ENCODE measurements at regions not wholly inside any gene's neighbourhood (a gene's known extent, or its start where the extent isn't known, plus 50 kb on each side); places are given as distances from the start of the nearest gene placed in this dataset.

GRCh38 chr21:19022978-19023377 lies 619.4 kb upstream of the TMPRSS15 start:
- H3K9me3 ChIP-seq (replicated peaks; ENCODE audit: insufficient read depth, low read length): no peaks in the 10 kb centered on the region
- H3K4me3 ChIP-seq (ENCODE audit: low read length): no peak overlapping the region

GRCh38 chr21:19026911-19027310 lies 623.3 kb upstream of the TMPRSS15 start:
- H3K27me3 ChIP-seq (replicated peaks; ENCODE audit: insufficient read depth, low read length): no peaks in the 10 kb centered on the region
- DNase-seq: no peak
- H3K4me2 ChIP-seq (ENCODE audit: low read depth, low read length): no peak overlapping the region
- no peaks in the 10 kb centered on the region for H4K20me1 ChIP-seq (ENCODE audit: insufficient read depth, low read length)
- no peaks in the 10 kb centered on the region for H3K79me2 ChIP-seq (ENCODE audit: low read length)
- no peaks in the 10 kb centered on the region for H3K36me3 ChIP-seq (replicated peaks; ENCODE audit: insufficient read depth, low read length)
- H3K27ac ChIP-seq (ENCODE audit: low read length): no peak overlapping the region
- no peak for TF ChIP-seq EZH2 (optimal IDR thresholded peaks at IDR 0.05; ENCODE audit: low read depth, low read length)
- TF ChIP-seq EZH2phosphoT487 (IDR thresholded peaks at IDR 0.05; ENCODE audit: low read length): no peak
- no peak for TF ChIP-seq CTCF (IDR thresholded peaks at IDR 0.05; ENCODE audit: low read length)
- H3K4me1 ChIP-seq (ENCODE audit: low read length): no peaks in the 10 kb centered on the region
- H3K9ac ChIP-seq (ENCODE audit: low read length): no peak overlapping the region
- H3K9me2 ChIP-seq (replicated peaks; ENCODE audit: insufficient read depth, low read length): no peaks in the 10 kb centered on the region
- H2AFZ ChIP-seq (ENCODE audit: low read length): no peak overlapping the region
- H3F3A ChIP-seq (ENCODE audit: insufficient read depth, low read length): no peaks in the 10 kb centered on the region
- no peaks in the 10 kb centered on the region for H3K9me3 ChIP-seq (replicated peaks; ENCODE audit: insufficient read depth, low read length)
- no peak overlapping the region for H3K4me3 ChIP-seq (ENCODE audit: low read length)

More at GRCh38 chr21:19022978-19023377, 619.4 kb upstream of the TMPRSS15 start:
- H3K27me3 ChIP-seq (replicated peaks; ENCODE audit: insufficient read depth, low read length): no peaks in the 10 kb centered on the region
- no peaks in the 10 kb centered on the region for H3F3A ChIP-seq (ENCODE audit: insufficient read depth, low read length)
- H3K27ac ChIP-seq (ENCODE audit: low read length): no peak overlapping the region
- H3K4me1 ChIP-seq (ENCODE audit: low read length): no peaks in the 10 kb centered on the region
- no peaks in the 10 kb centered on the region for H3K79me2 ChIP-seq (ENCODE audit: low read length)
- H3K9ac ChIP-seq (ENCODE audit: low read length): no peak overlapping the region
- no peak for DNase-seq
- H4K20me1 ChIP-seq (ENCODE audit: insufficient read depth, low read length): no peaks in the 10 kb centered on the region
- H3K9me2 ChIP-seq (replicated peaks; ENCODE audit: insufficient read depth, low read length): no peaks in the 10 kb centered on the region
- no peak overlapping the region for H3K4me2 ChIP-seq (ENCODE audit: low read depth, low read length)
- TF ChIP-seq EZH2phosphoT487 (IDR thresholded peaks at IDR 0.05; ENCODE audit: low read length) (no peak), CTCF (IDR thresholded peaks at IDR 0.05; ENCODE audit: low read length) (no peak), EZH2 (optimal IDR thresholded peaks at IDR 0.05; ENCODE audit: low read depth, low read length) (no peak)
- H3K36me3 ChIP-seq (replicated peaks; ENCODE audit: insufficient read depth, low read length): no peaks in the 10 kb centered on the region
- no peak overlapping the region for H2AFZ ChIP-seq (ENCODE audit: low read length)

GRCh38 chr21:19029816-19030215 lies 626.2 kb upstream of the TMPRSS15 start:
- Histone ChIP-seq H3K4me1 (ENCODE audit: low read length) (no peaks in the 10 kb centered on the region), H3K27ac (ENCODE audit: low read length) (no peak overlapping the region), H3K9ac (ENCODE audit: low read length) (no peak overlapping the region), H3K9me3 (replicated peaks; ENCODE audit: insufficient read depth, low read length) (no peaks in the 10 kb centered on the region), H2AFZ (ENCODE audit: low read length) (no peak overlapping the region), H3K27me3 (replicated peaks; ENCODE audit: insufficient read depth, low read length) (no peaks in the 10 kb centered on the region), H3K9me2 (replicated peaks; ENCODE audit: insufficient read depth, low read length) (no peaks in the 10 kb centered on the region), H3F3A (ENCODE audit: insufficient read depth, low read length) (no peaks in the 10 kb centered on the region), H4K20me1 (ENCODE audit: insufficient read depth, low read length) (no peaks in the 10 kb centered on the region), H3K36me3 (replicated peaks; ENCODE audit: insufficient read depth, low read length) (no peaks in the 10 kb centered on the region), H3K4me3 (ENCODE audit: low read length) (no peak overlapping the region), H3K4me2 (ENCODE audit: low read depth, low read length) (no peak overlapping the region), H3K79me2 (ENCODE audit: low read length) (no peaks in the 10 kb centered on the region)
- no peak for DNase-seq
- TF ChIP-seq EZH2phosphoT487 (IDR thresholded peaks at IDR 0.05; ENCODE audit: low read length): no peak
- TF ChIP-seq EZH2 (optimal IDR thresholded peaks at IDR 0.05; ENCODE audit: low read depth, low read length): no peak
- no peak for TF ChIP-seq CTCF (IDR thresholded peaks at IDR 0.05; ENCODE audit: low read length)

Measured in MM.1S (cell line).